ENCODE measurements at regions not wholly inside any gene's neighbourhood (a gene's known extent, or its start where the extent isn't known, plus 50 kb on each side); places are given as distances from the start of the nearest gene placed in this dataset.

- Histone ChIP-seq H3K4me1 (ENCODE audit: control insufficient read depth in 1 of 2, insufficient read depth in 2 of 2, low read length in 2 of 2) (no peaks in the 10 kb centered on the region), H3K36me3 (ENCODE audit: control insufficient read depth in 1 of 2, insufficient read depth in 2 of 2, low read length in 2 of 2) (no peaks in the 10 kb centered on the region), H3K27ac (ENCODE audit: low read depth, low read length) (no peak overlapping the region), H3K9ac (ENCODE audit: low read depth in 1 of 2, low read length in 2 of 2) (no peak overlapping the region), H3K9me3 (ENCODE audit: control insufficient read depth in 1 of 2, low read length in 2 of 2) (no peaks in the 10 kb centered on the region), H3K4me3 (ENCODE audit: low read depth in 1 of 2, low read length in 2 of 2) (no peak overlapping the region), H3K27me3 (ENCODE audit: control insufficient read depth in 1 of 2, insufficient read depth in 2 of 2, low read length in 2 of 2) (no peaks in the 10 kb centered on the region)
These were observed 437.2 kb upstream of the PKDCC start for GRCh38 chr2:41610501-41611190.

GRCh38 chr2:41618754-41619153 lies 429.1 kb upstream of the PKDCC start:
- Histone ChIP-seq H3K27ac (ENCODE audit: low read depth, low read length) (no peak overlapping the region), H3K4me1 (ENCODE audit: control insufficient read depth in 1 of 2, insufficient read depth in 2 of 2, low read length in 2 of 2) (no peaks in the 10 kb centered on the region), H3K4me3 (ENCODE audit: low read depth in 1 of 2, low read length in 2 of 2) (no peak overlapping the region), H3K9ac (ENCODE audit: low read depth in 1 of 2, low read length in 2 of 2) (no peak overlapping the region), H3K9me3 (ENCODE audit: control insufficient read depth in 1 of 2, low read length in 2 of 2) (no peaks in the 10 kb centered on the region), H3K27me3 (ENCODE audit: control insufficient read depth in 1 of 2, insufficient read depth in 2 of 2, low read length in 2 of 2) (no peaks in the 10 kb centered on the region), H3K36me3 (ENCODE audit: control insufficient read depth in 1 of 2, insufficient read depth in 2 of 2, low read length in 2 of 2) (no peaks in the 10 kb centered on the region)

- no peak overlapping the region for H3K4me3 ChIP-seq (ENCODE audit: low read depth in 1 of 2, low read length in 2 of 2)
These were observed 426.7 kb upstream of the PKDCC start for GRCh38 chr2:41621095-41621494.

GRCh38 chr2:41621563-41621962 lies 426.3 kb upstream of the PKDCC start:
- Histone ChIP-seq H3K36me3 (ENCODE audit: control insufficient read depth in 1 of 2, insufficient read depth in 2 of 2, low read length in 2 of 2) (no peaks in the 10 kb centered on the region), H3K9me3 (ENCODE audit: control insufficient read depth in 1 of 2, low read length in 2 of 2) (no peaks in the 10 kb centered on the region), H3K27ac (ENCODE audit: low read depth, low read length) (no peak overlapping the region), H3K4me3 (ENCODE audit: low read depth in 1 of 2, low read length in 2 of 2) (no peak overlapping the region), H3K9ac (ENCODE audit: low read depth in 1 of 2, low read length in 2 of 2) (no peak overlapping the region), H3K4me1 (ENCODE audit: control insufficient read depth in 1 of 2, insufficient read depth in 2 of 2, low read length in 2 of 2) (no peaks in the 10 kb centered on the region), H3K27me3 (ENCODE audit: control insufficient read depth in 1 of 2, insufficient read depth in 2 of 2, low read length in 2 of 2) (no peaks in the 10 kb centered on the region)

More at GRCh38 chr2:41621095-41621494, 426.7 kb upstream of the PKDCC start:
- no peak overlapping the region for H3K27ac ChIP-seq (ENCODE audit: low read depth, low read length)
- H3K4me1 ChIP-seq (ENCODE audit: control insufficient read depth in 1 of 2, insufficient read depth in 2 of 2, low read length in 2 of 2), result no peaks in the 10 kb centered on the region
- H3K9me3 ChIP-seq (ENCODE audit: control insufficient read depth in 1 of 2, low read length in 2 of 2), result no peaks in the 10 kb centered on the region
- H3K9ac ChIP-seq (ENCODE audit: low read depth in 1 of 2, low read length in 2 of 2), result no peak overlapping the region
- no peaks in the 10 kb centered on the region for H3K27me3 ChIP-seq (ENCODE audit: control insufficient read depth in 1 of 2, insufficient read depth in 2 of 2, low read length in 2 of 2)
- H3K36me3 ChIP-seq (ENCODE audit: control insufficient read depth in 1 of 2, insufficient read depth in 2 of 2, low read length in 2 of 2), result no peaks in the 10 kb centered on the region

- Histone ChIP-seq H3K9ac (ENCODE audit: low read depth in 1 of 2, low read length in 2 of 2) (no peak overlapping the region), H3K27me3 (ENCODE audit: control insufficient read depth in 1 of 2, insufficient read depth in 2 of 2, low read length in 2 of 2) (no peaks in the 10 kb centered on the region), H3K4me1 (ENCODE audit: control insufficient read depth in 1 of 2, insufficient read depth in 2 of 2, low read length in 2 of 2) (no peaks in the 10 kb centered on the region), H3K36me3 (ENCODE audit: control insufficient read depth in 1 of 2, insufficient read depth in 2 of 2, low read length in 2 of 2) (no peaks in the 10 kb centered on the region), H3K4me3 (ENCODE audit: low read depth in 1 of 2, low read length in 2 of 2) (no peak overlapping the region), H3K9me3 (ENCODE audit: control insufficient read depth in 1 of 2, low read length in 2 of 2) (no peaks in the 10 kb centered on the region), H3K27ac (ENCODE audit: low read depth, low read length) (no peak overlapping the region)
These were observed 425.5 kb upstream of the PKDCC start for GRCh38 chr2:41622301-41622700.

- Histone ChIP-seq H3K36me3 (ENCODE audit: control insufficient read depth in 1 of 2, insufficient read depth in 2 of 2, low read length in 2 of 2) (no peaks in the 10 kb centered on the region), H3K9ac (ENCODE audit: low read depth in 1 of 2, low read length in 2 of 2) (no peak overlapping the region), H3K27me3 (ENCODE audit: control insufficient read depth in 1 of 2, insufficient read depth in 2 of 2, low read length in 2 of 2) (no peaks in the 10 kb centered on the region), H3K4me1 (ENCODE audit: control insufficient read depth in 1 of 2, insufficient read depth in 2 of 2, low read length in 2 of 2) (no peaks in the 10 kb centered on the region), H3K27ac (ENCODE audit: low read depth, low read length) (no peak overlapping the region), H3K9me3 (ENCODE audit: control insufficient read depth in 1 of 2, low read length in 2 of 2) (no peaks in the 10 kb centered on the region), H3K4me3 (ENCODE audit: low read depth in 1 of 2, low read length in 2 of 2) (no peak overlapping the region)
These were observed 420.9 kb upstream of the PKDCC start for GRCh38 chr2:41626936-41627335.

- Histone ChIP-seq H3K36me3 (ENCODE audit: control insufficient read depth in 1 of 2, insufficient read depth in 2 of 2, low read length in 2 of 2) (no peaks in the 10 kb centered on the region), H3K27me3 (ENCODE audit: control insufficient read depth in 1 of 2, insufficient read depth in 2 of 2, low read length in 2 of 2) (no peaks in the 10 kb centered on the region), H3K9ac (ENCODE audit: low read depth in 1 of 2, low read length in 2 of 2) (no peak overlapping the region), H3K9me3 (ENCODE audit: control insufficient read depth in 1 of 2, low read length in 2 of 2) (no peaks in the 10 kb centered on the region), H3K4me3 (ENCODE audit: low read depth in 1 of 2, low read length in 2 of 2) (no peak overlapping the region), H3K4me1 (ENCODE audit: control insufficient read depth in 1 of 2, insufficient read depth in 2 of 2, low read length in 2 of 2) (no peaks in the 10 kb centered on the region), H3K27ac (ENCODE audit: low read depth, low read length) (no peak overlapping the region)
These were observed 413.1 kb upstream of the PKDCC start for GRCh38 chr2:41634686-41635085.

- Histone ChIP-seq H3K9ac (ENCODE audit: low read depth in 1 of 2, low read length in 2 of 2) (no peak overlapping the region), H3K36me3 (ENCODE audit: control insufficient read depth in 1 of 2, insufficient read depth in 2 of 2, low read length in 2 of 2) (no peaks in the 10 kb centered on the region), H3K4me3 (ENCODE audit: low read depth in 1 of 2, low read length in 2 of 2) (no peak overlapping the region), H3K9me3 (ENCODE audit: control insufficient read depth in 1 of 2, low read length in 2 of 2) (no peaks in the 10 kb centered on the region), H3K27me3 (ENCODE audit: control insufficient read depth in 1 of 2, insufficient read depth in 2 of 2, low read length in 2 of 2) (no peaks in the 10 kb centered on the region), H3K4me1 (ENCODE audit: control insufficient read depth in 1 of 2, insufficient read depth in 2 of 2, low read length in 2 of 2) (no peaks in the 10 kb centered on the region), H3K27ac (ENCODE audit: low read depth, low read length) (no peak overlapping the region)
These were observed 402.9 kb upstream of the PKDCC start for GRCh38 chr2:41644936-41645335.

- H3K4me3 ChIP-seq (ENCODE audit: low read depth in 1 of 2, low read length in 2 of 2), result no peak overlapping the region
- H3K27ac ChIP-seq (ENCODE audit: low read depth, low read length), result no peak overlapping the region
- H3K4me1 ChIP-seq (ENCODE audit: control insufficient read depth in 1 of 2, insufficient read depth in 2 of 2, low read length in 2 of 2), result no peaks in the 10 kb centered on the region
These were observed 400.3 kb upstream of the PKDCC start for GRCh38 chr2:41647468-41648050.

GRCh38 chr2:41657226-41657625 lies 390.6 kb upstream of the PKDCC start:
- H3K4me1 ChIP-seq (ENCODE audit: control insufficient read depth in 1 of 2, insufficient read depth in 2 of 2, low read length in 2 of 2), result no peaks in the 10 kb centered on the region
- no peak overlapping the region for H3K4me3 ChIP-seq (ENCODE audit: low read depth in 1 of 2, low read length in 2 of 2)
- no peak overlapping the region for H3K9ac ChIP-seq (ENCODE audit: low read depth in 1 of 2, low read length in 2 of 2)
- H3K27me3 ChIP-seq (ENCODE audit: control insufficient read depth in 1 of 2, insufficient read depth in 2 of 2, low read length in 2 of 2), result no peaks in the 10 kb centered on the region
- H3K9me3 ChIP-seq (ENCODE audit: control insufficient read depth in 1 of 2, low read length in 2 of 2), result no peaks in the 10 kb centered on the region
- no peak overlapping the region for H3K27ac ChIP-seq (ENCODE audit: low read depth, low read length)
- H3K36me3 ChIP-seq (ENCODE audit: control insufficient read depth in 1 of 2, insufficient read depth in 2 of 2, low read length in 2 of 2), result no peaks in the 10 kb centered on the region

More at GRCh38 chr2:41647468-41648050, 400.3 kb upstream of the PKDCC start:
- Histone ChIP-seq H3K9me3 (ENCODE audit: control insufficient read depth in 1 of 2, low read length in 2 of 2) (no peaks in the 10 kb centered on the region), H3K36me3 (ENCODE audit: control insufficient read depth in 1 of 2, insufficient read depth in 2 of 2, low read length in 2 of 2) (no peaks in the 10 kb centered on the region), H3K27me3 (ENCODE audit: control insufficient read depth in 1 of 2, insufficient read depth in 2 of 2, low read length in 2 of 2) (no peaks in the 10 kb centered on the region), H3K9ac (ENCODE audit: low read depth in 1 of 2, low read length in 2 of 2) (no peak overlapping the region)
